ENCODE measurements at regions not wholly inside any gene's neighbourhood (a gene's known extent, or its start where the extent isn't known, plus 50 kb on each side); places are given as distances from the start of the nearest gene placed in this dataset.

- no peaks in the 10 kb centered on the region for H3K4me1 ChIP-seq
- intact Hi-C loops (cut with DNase I): no loop called here
- no peak for TF ChIP-seq CTCF (IDR thresholded peaks at IDR 0.05)
- H3K36me3 ChIP-seq: no peaks in the 10 kb centered on the region
- no peaks in the 10 kb centered on the region for H3K9me3 ChIP-seq
- H3K27me3 ChIP-seq: no peaks in the 10 kb centered on the region
- no peak overlapping the region for H3K4me3 ChIP-seq
- H3K27ac ChIP-seq: no peak overlapping the region
- no peak for DNase-seq (ENCODE audit: low spot score in 2 of 2)
These were observed 63.3 kb upstream of the IRX5 start for GRCh38 chr16:54867302-54867832.

- intact Hi-C loops (cut with DNase I): no loop called here
- Histone ChIP-seq H3K27me3 (no peaks in the 10 kb centered on the region), H3K4me1 (no peaks in the 10 kb centered on the region)
These were observed 68.1 kb upstream of the IRX5 start for GRCh38 chr16:54862529-54862928.

GRCh38 chr16:54856871-54857270 is 73.8 kb upstream of the IRX5 start:
- H3K9me3 ChIP-seq: peaks cover 0 to 7% of the 10 kb centered on the region in 2 donors
- no peaks in the 10 kb centered on the region for H3K36me3 ChIP-seq
- intact Hi-C loops (cut with DNase I): no loop called here
- no peak for DNase-seq (ENCODE audit: low spot score in 2 of 2)
- no peak overlapping the region for H3K27ac ChIP-seq
- no peak for TF ChIP-seq CTCF (IDR thresholded peaks at IDR 0.05)
- no peak overlapping the region for H3K4me3 ChIP-seq
- no peaks in the 10 kb centered on the region for H3K27me3 ChIP-seq
- H3K4me1 ChIP-seq: no peaks in the 10 kb centered on the region

More at GRCh38 chr16:54862529-54862928, 68.1 kb upstream of the IRX5 start:
- H3K27ac ChIP-seq: no peak overlapping the region
- H3K9me3 ChIP-seq: no peaks in the 10 kb centered on the region
- no peak overlapping the region for H3K4me3 ChIP-seq
- DNase-seq (ENCODE audit: low spot score in 2 of 2): no peak
- TF ChIP-seq CTCF (IDR thresholded peaks at IDR 0.05): no peak
- H3K36me3 ChIP-seq: no peaks in the 10 kb centered on the region

GRCh38 chr16:54847609-54848008 is 83.1 kb upstream of the IRX5 start:
- intact Hi-C loops (cut with DNase I): no loop called here

DNA sequence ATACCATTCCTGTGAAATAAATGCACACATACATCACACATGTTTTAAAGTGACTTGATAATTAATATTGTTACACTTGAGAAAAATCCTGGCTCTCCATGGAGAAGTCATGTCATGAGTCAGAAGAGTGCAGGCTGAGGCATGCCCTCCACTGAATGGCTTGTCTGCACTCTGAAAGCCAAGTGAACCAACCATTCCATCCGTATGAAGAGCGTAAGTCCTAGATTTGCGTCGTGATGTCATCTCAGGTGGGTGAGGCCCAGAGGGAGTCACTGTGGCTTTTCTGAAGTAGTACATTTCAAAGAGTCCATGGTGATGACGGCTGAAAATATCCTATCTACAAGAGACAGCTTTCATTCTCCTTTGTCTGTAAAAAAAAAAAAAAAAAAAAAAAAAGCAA is 83.5 kb upstream of the IRX5 start:
- no peak for TF ChIP-seq CTCF (IDR thresholded peaks at IDR 0.05)
- Histone ChIP-seq H3K27ac (no peak overlapping the region), H3K9me3 (peaks cover 0 to 7% of the 10 kb centered on the region in 2 donors), H3K4me1 (no peaks in the 10 kb centered on the region), H3K27me3 (no peaks in the 10 kb centered on the region), H3K4me3 (no peak overlapping the region), H3K36me3 (no peaks in the 10 kb centered on the region)
- DNase-seq (ENCODE audit: low spot score in 2 of 2): no peak
- intact Hi-C loops (cut with DNase I): no loop called here

More at GRCh38 chr16:54847609-54848008, 83.1 kb upstream of the IRX5 start:
- H3K27me3 ChIP-seq: no peaks in the 10 kb centered on the region
- peaks cover 0 to 3% of the 10 kb centered on the region in 2 donors for H3K9me3 ChIP-seq
- TF ChIP-seq CTCF (IDR thresholded peaks at IDR 0.05): no peak
- H3K27ac ChIP-seq: no peak overlapping the region
- H3K36me3 ChIP-seq: no peaks in the 10 kb centered on the region
- no peaks in the 10 kb centered on the region for H3K4me1 ChIP-seq
- no peak overlapping the region for H3K4me3 ChIP-seq
- DNase-seq (ENCODE audit: low spot score in 2 of 2): no peak

DNA sequence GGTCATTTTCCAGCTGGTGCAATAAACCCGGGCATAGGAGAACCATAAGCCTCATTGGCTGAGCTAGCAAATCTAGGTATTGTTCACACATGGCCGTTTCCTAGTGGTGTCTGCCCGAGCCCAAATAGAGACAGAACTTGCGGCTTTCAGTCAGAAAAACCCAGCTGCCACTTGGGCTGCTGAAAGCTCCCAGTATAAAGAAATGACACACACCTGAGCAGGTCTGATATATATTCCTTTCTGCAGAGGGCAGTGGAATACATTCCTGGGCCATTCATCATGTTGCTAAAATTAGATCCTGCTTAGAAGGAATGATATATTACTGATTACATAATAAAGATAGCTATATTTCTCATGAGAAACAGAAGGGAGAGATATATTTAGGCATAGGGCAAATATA is 83.9 kb upstream of the IRX5 start:
- H3K36me3 ChIP-seq: no peaks in the 10 kb centered on the region
- no peaks in the 10 kb centered on the region for H3K27me3 ChIP-seq
- DNase-seq (ENCODE audit: low spot score in 2 of 2): no peak
- no peak for TF ChIP-seq CTCF (IDR thresholded peaks at IDR 0.05)
- H3K9me3 ChIP-seq: peaks cover 0 to 9% of the 10 kb centered on the region in 2 donors
- no peak overlapping the region for H3K4me3 ChIP-seq
- intact Hi-C loops (cut with DNase I): no loop called here
- no peaks in the 10 kb centered on the region for H3K4me1 ChIP-seq
- H3K27ac ChIP-seq: no peak overlapping the region
